Transverse colon (tissue), 4 donors: ENCODE measurements at regions not wholly inside any gene's neighbourhood (a gene's known extent, or its start where the extent isn't known, plus 50 kb on each side); places are given as distances from the start of the nearest gene placed in this dataset.

Experiments used
- DNase-seq: peaks from one replicate; pipeline ENCODE4 v3.0.0-alpha.2; 2019
- H3K27ac ChIP-seq, 4 donors: fragments of 200-600 bp; sonication (generic); 2 replicates each; pipeline ENCODE4 v1.5.1; 2016 to 2018; ENCODE audit warnings: inconsistent platforms in 4 of 4
- H3K27me3 ChIP-seq: fragments of 200-600 bp; sonication (generic); 2 replicates; pipeline ENCODE4 v1.5.1; 2017; ENCODE audit warnings: inconsistent platforms
- H3K36me3 ChIP-seq, 4 donors: fragments of 200-600 bp; sonication (generic); 2 replicates each; pipeline ENCODE4 v1.5.1; 2017 to 2019; ENCODE audit warnings: inconsistent platforms in 4 of 4
- H3K4me1 ChIP-seq, 4 donors: fragments of 200-600 bp; sonication (generic); 2 replicates each; pipeline ENCODE4 v1.5.1; 2017 to 2020; ENCODE audit warnings: inconsistent platforms in 4 of 4
- H3K4me3 ChIP-seq, 4 donors: fragments of 200-600 bp; sonication (generic); 1 replicate in 1 of 4; 2 replicates in 3 of 4; pipeline versions ENCODE4 v1.5.1 to v1.6.1; 2017 to 2019; ENCODE audit warnings: inconsistent platforms in 4 of 4
- H3K9me3 ChIP-seq, 2 donors: fragments of 200-600 bp; sonication (generic); 2 replicates each; pipeline ENCODE4 v1.5.1; 2017 to 2019; ENCODE audit warnings: inconsistent platforms in 2 of 2
- CTCF ChIP-seq, 5 experiments: fragments of 200-600 bp in 3 of 5; fragments of 450-650 bp in 2 of 5; sonication (generic) in 3 of 5; IDR thresholded peaks; 1 replicate in 2 of 5; 2 replicates in 3 of 5; pipeline ENCODE4 v1.5.1; 2016 to 2017; ENCODE audit warnings: antibody characterized with exemption in 5 of 5, inconsistent platforms in 3 of 5, mild to moderate bottlenecking in 2 of 5, moderate library complexity in 1 of 5
- EP300 ChIP-seq: sonication (generic); formaldehyde crosslinking; IDR thresholded peaks from one replicate; pipeline ENCODE4 v1.6.1; 2017; ENCODE audit warnings: antibody characterized with exemption, low read depth
- POLR2A ChIP-seq: fragments of 450-650 bp; IDR thresholded peaks from one replicate; pipeline ENCODE4 v1.6.1; 2016; ENCODE audit warnings: antibody characterized with exemption, mild to moderate bottlenecking, moderate library complexity
- POLR2AphosphoS5 ChIP-seq, 3 donors: sonication (generic); formaldehyde crosslinking; IDR thresholded peaks; one replicate each; pipeline ENCODE4 v1.6.1; 2016; ENCODE audit warnings: antibody characterized with exemption in 3 of 3
- WGBS, 2 donors: methylation state at CpG; one replicate each; pipeline ENCODE4 v1.1.5; 2018; ENCODE audit warnings: low coverage in 1 of 2; 5-methylcytosine and 5-hydroxymethylcytosine counted together
- in situ Hi-C, 4 donors: fragments of 200-750 bp; cut with MboI; loops; one replicate each; pipeline versions ENCODE4 v1.15.0 to v1.15.1; 2017; ENCODE audit warnings: low sequenced_read_pairs in 3 of 4, low pct_ligation_motif_present in 1 of 4, low pct_unique_long_range_greater_than_20kb in 1 of 4
- intact Hi-C: fragments of 100-400 bp; cut with DNase I; formaldehyde crosslinking; loops from one replicate; pipeline ENCODE4 v1.15.1; 2023; ENCODE audit warnings: low total_unique reads

DNA sequence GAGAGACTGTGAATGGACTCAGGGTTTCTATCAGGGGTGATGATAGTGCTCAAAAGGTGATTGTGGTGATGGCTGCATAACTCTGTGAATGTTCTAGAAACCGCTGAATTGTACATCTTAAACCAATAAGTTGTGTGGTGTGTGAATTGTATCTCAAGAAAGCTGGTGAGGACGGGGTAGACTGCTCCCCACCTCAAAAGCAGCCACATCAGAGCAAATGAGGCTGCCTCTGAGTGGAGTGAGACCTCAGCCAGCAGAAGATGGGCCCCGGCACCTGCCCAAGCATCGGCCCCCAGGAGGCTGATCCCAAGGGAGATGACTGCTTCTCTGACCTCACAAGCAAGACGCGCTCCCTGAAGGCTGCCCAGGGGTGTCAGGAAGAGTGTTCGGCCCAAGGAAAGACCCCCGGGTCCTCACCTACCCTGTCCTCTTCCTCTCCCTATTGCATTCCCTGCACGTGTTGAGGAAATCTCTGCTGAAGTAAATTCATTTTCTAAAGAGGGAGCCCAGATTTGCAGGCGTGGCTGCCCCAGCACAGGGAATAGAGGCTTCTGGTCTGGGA is 279.3 kb upstream of the SHH start:
- Histone ChIP-seq H3K27ac (no peak overlapping the region), H3K4me1 (no peaks in the 10 kb centered on the region), H3K27me3 (peaks cover 4% of the 10 kb centered on the region), H3K36me3 (no peaks in the 10 kb centered on the region), H3K4me3 (no peak overlapping the region), H3K9me3 (no peaks in the 10 kb centered on the region)
- in situ Hi-C loops (no loop called here), intact Hi-C loops (no loop called here)
- DNase-seq: no peak
- TF ChIP-seq CTCF (IDR thresholded peaks at IDR 0.05) (no peak), EP300 (no peak), POLR2AphosphoS5 (IDR thresholded peaks at IDR 0.05) (no peak), POLR2A (no peak)
- WGBS, 2 donors: 78 to 87% methylated on average over 6 to 9 of the region's 10 CpGs

- no peak for TF ChIP-seq EP300
- DNase-seq: no peak
- intact Hi-C loops (no loop called here), in situ Hi-C loops (no loop called here)
- no peaks in the 10 kb centered on the region for H3K9me3 ChIP-seq
- no peaks in the 10 kb centered on the region for H3K36me3 ChIP-seq
- peaks cover 4% of the 10 kb centered on the region for H3K27me3 ChIP-seq
- 68 to 73% methylated on average over 3 to 6 of the region's 6 CpGs for WGBS, 2 donors
- no peak overlapping the region for H3K4me3 ChIP-seq
- H3K4me1 ChIP-seq: no peaks in the 10 kb centered on the region
- H3K27ac ChIP-seq: no peak overlapping the region
These were observed 278.7 kb upstream of the SHH start for GRCh38 chr7:156090988-156091387.

- intact Hi-C loops (no loop called here), in situ Hi-C loops (no loop called here)
- Histone ChIP-seq H3K27ac (no peak overlapping the region), H3K27me3 (no peaks in the 10 kb centered on the region), H3K9me3 (no peaks in the 10 kb centered on the region), H3K4me1 (no peaks in the 10 kb centered on the region), H3K4me3 (no peak overlapping the region), H3K36me3 (no peaks in the 10 kb centered on the region)
- no peak for DNase-seq
- 85 to 86% methylated on average over 4 to 11 of the region's 11 CpGs for WGBS, 2 donors
- TF ChIP-seq POLR2A (no peak), EP300 (no peak), POLR2AphosphoS5 (IDR thresholded peaks at IDR 0.05) (no peak), CTCF (IDR thresholded peaks at IDR 0.05) (no peak)
These were observed 277.0 kb upstream of the SHH start for GRCh38 chr7:156089222-156089621.

DNA sequence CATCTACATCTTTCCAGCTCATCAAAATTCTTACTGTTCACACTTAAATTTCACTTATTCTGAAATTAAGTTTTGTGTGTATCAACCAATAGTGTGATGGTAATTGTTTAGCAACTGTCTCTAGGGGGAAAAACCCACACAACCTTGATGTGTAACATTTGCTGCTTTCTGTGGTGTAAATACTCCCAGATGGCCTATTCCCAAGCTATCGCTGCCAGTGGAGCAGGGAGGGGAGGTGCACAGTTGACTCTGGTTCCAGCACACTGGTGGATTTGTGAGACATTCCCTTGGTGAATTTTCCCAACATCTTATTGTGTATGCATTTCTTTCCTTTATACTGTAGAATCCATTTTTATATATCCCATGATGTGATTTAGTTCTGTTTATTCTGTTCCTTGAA is 275.9 kb upstream of the SHH start:
- no peak overlapping the region for H3K27ac ChIP-seq
- H3K4me3 ChIP-seq: no peak overlapping the region
- no peaks in the 10 kb centered on the region for H3K4me1 ChIP-seq
- DNase-seq: no peak
- intact Hi-C loops: no loop called here
- no peaks in the 10 kb centered on the region for H3K36me3 ChIP-seq
- in situ Hi-C loops: no loop called here
- no peaks in the 10 kb centered on the region for H3K9me3 ChIP-seq
- TF ChIP-seq CTCF (IDR thresholded peaks at IDR 0.05): no peak
- no peak for TF ChIP-seq EP300
- TF ChIP-seq POLR2A: no peak
- TF ChIP-seq POLR2AphosphoS5 (IDR thresholded peaks at IDR 0.05): no peak
- no peaks in the 10 kb centered on the region for H3K27me3 ChIP-seq
- 69 to 80% methylated on average over 1 of the region's 1 CpG for WGBS, 2 donors
